HG03520 (cell line): ENCODE measurements at regions not wholly inside any gene's neighbourhood (a gene's known extent, or its start where the extent isn't known, plus 50 kb on each side); places are given as distances from the start of the nearest gene placed in this dataset.
A peak's percentile ranks its signal among the peaks of the same experiment; 100 is the strongest.

Experiments used
- ATAC-seq: cut with Tn5 transposase; IDR thresholded peaks from one replicate; pipeline ENCODE4 v1.9.1; 2021; ENCODE audit warnings: mild to moderate bottlenecking, moderate library complexity; ENCODE audit not compliant: unreplicated experiment

GRCh38 chr6:151699719-151700118, 107.8 kb upstream of the ESR1 start:
- ATAC-seq: no peak

- ATAC-seq: peak; percentile 82
Observed at GRCh38 chr6:151701911-151702562, 105.4 kb upstream of the ESR1 start.

- peak; percentile 41 for ATAC-seq
Observed at GRCh38 chr6:151702851-151703658, 104.4 kb upstream of the ESR1 start.

- no peak for ATAC-seq
Observed at GRCh38 chr6:151704383-151704782, 103.1 kb upstream of the ESR1 start.

GRCh38 chr6:151705993-151706733, 101.3 kb upstream of the ESR1 start:
- ATAC-seq: no peak

- no peak for ATAC-seq
Observed at GRCh38 chr6:151709329-151709728, 98.2 kb upstream of the ESR1 start.

- ATAC-seq: no peak
Observed at GRCh38 chr6:151716526-151716932, 91.0 kb upstream of the ESR1 start.

- no peak for ATAC-seq
Observed at GRCh38 chr6:151719070-151719469, 88.4 kb upstream of the ESR1 start.

GRCh38 chr6:151721146-151721545, 86.3 kb upstream of the ESR1 start:
- no peak for ATAC-seq

GRCh38 chr6:151721671-151722070, 85.8 kb upstream of the ESR1 start:
- no peak for ATAC-seq

- ATAC-seq: no peak
Observed at GRCh38 chr6:151722342-151722741, 85.1 kb upstream of the ESR1 start.

GRCh38 chr6:151723152-151723551, 84.3 kb upstream of the ESR1 start:
- peak; percentile 87 for ATAC-seq

GRCh38 chr6:151729829-151730495, 77.5 kb upstream of the ESR1 start:
- ATAC-seq: peak; percentile 60

- ATAC-seq: no peak
Observed at GRCh38 chr6:151730496-151730870, 77.0 kb upstream of the ESR1 start.

GRCh38 chr6:151731313-151731712, 76.2 kb upstream of the ESR1 start:
- no peak for ATAC-seq

- no peak for ATAC-seq
Observed at GRCh38 chr6:151733680-151734320, 73.7 kb upstream of the ESR1 start.

GRCh38 chr6:151738267-151738666, 69.2 kb upstream of the ESR1 start:
- no peak for ATAC-seq

- no peak for ATAC-seq
Observed at GRCh38 chr6:151738960-151739359, 68.5 kb upstream of the ESR1 start.

- no peak for ATAC-seq
Observed at GRCh38 chr6:151740820-151741219, 66.7 kb upstream of the ESR1 start.

GRCh38 chr6:151747896-151748295, 59.6 kb upstream of the ESR1 start:
- ATAC-seq: no peak

GRCh38 chr6:151749341-151749740, 58.1 kb upstream of the ESR1 start:
- ATAC-seq: no peak
